Upper lobe of left lung (tissue), 6 donors: ENCODE measurements at regions not wholly inside any gene's neighbourhood (a gene's known extent, or its start where the extent isn't known, plus 50 kb on each side); places are given as distances from the start of the nearest gene placed in this dataset.
"Not testable (repeated sequence)": the region's sequence is repeated elsewhere in the genome, so short reads cannot be mapped to it uniquely, and the experiment has no call there.

Source experiments
- ATAC-seq, 2 donors: fragments of 200-7000 bp; cut with Tn5 transposase; one replicate each; pipeline ENCODE4 v1.9.1; 2022; ENCODE audit warnings: mild to moderate bottlenecking in 2 of 2, moderate library complexity in 2 of 2; ENCODE audit not compliant: low FRiP score in 2 of 2
- DNase-seq, 2 donors: peaks; one replicate each; pipeline ENCODE4 v3.0.0-alpha.2; 2019 to 2020
- H3K27ac ChIP-seq, 4 donors: fragments of 200-600 bp; sonication (generic); one replicate each; pipeline ENCODE4 v1.5.1; 2016 to 2019
- H3K27me3 ChIP-seq, 4 donors: fragments of 200-600 bp; sonication (generic); one replicate each; pipeline ENCODE4 v1.5.1; 2017 to 2019
- H3K36me3 ChIP-seq, 4 donors: fragments of 200-600 bp; sonication (generic); one replicate each; pipeline ENCODE4 v1.5.1; 2016 to 2019
- H3K4me1 ChIP-seq, 4 donors: fragments of 200-600 bp; sonication (generic); one replicate each; pipeline ENCODE4 v1.5.1; 2018 to 2019
- H3K4me3 ChIP-seq, 4 donors: fragments of 200-600 bp; sonication (generic); one replicate each; pipeline ENCODE4 v1.5.1; 2017 to 2019; ENCODE audit warnings: mild to moderate bottlenecking in 2 of 4, moderate library complexity in 1 of 4
- H3K9me3 ChIP-seq, 4 donors: fragments of 200-600 bp; sonication (generic); one replicate each; pipeline ENCODE4 v1.5.1; 2018 to 2019
- EP300 ChIP-seq, 4 donors: sonication (generic); formaldehyde crosslinking; IDR thresholded peaks; one replicate each; pipeline ENCODE4 v1.5.1; 2017; ENCODE audit warnings: antibody characterized with exemption in 4 of 4, control low read depth in 2 of 4
- POLR2A ChIP-seq, 4 donors: fragments of 450-650 bp; IDR thresholded peaks; one replicate each; pipeline ENCODE4 v1.5.1; 2016 to 2017; ENCODE audit warnings: antibody characterized with exemption in 4 of 4, mild to moderate bottlenecking in 2 of 4
- POLR2AphosphoS5 ChIP-seq, 2 donors: sonication (generic); formaldehyde crosslinking; IDR thresholded peaks; one replicate each; pipeline ENCODE4 v1.5.1; 2017; ENCODE audit warnings: antibody characterized with exemption in 2 of 2
- WGBS, 2 donors: methylation state at CpG; one replicate each; pipeline ENCODE4 v1.1.5; 2017 to 2018; 5-methylcytosine and 5-hydroxymethylcytosine counted together
- TF ChIP-seq, protein P1 (sequence below), 6 experiments: fragments of 450-650 bp in 4 of 6; fragments of 200-600 bp in 2 of 6; sonication (generic) in 2 of 6; IDR thresholded peaks; one replicate each; pipeline ENCODE4 v1.5.1; 2016 to 2019; ENCODE audit warnings: antibody characterized with exemption in 6 of 6
- donor health status: DM: no; HTN: no; CAD: no; lungs with moderate emphysema.
- donor health status: DM: no; HTN: yes; CAD: no; lungs with severe emphysema.

DNA sequence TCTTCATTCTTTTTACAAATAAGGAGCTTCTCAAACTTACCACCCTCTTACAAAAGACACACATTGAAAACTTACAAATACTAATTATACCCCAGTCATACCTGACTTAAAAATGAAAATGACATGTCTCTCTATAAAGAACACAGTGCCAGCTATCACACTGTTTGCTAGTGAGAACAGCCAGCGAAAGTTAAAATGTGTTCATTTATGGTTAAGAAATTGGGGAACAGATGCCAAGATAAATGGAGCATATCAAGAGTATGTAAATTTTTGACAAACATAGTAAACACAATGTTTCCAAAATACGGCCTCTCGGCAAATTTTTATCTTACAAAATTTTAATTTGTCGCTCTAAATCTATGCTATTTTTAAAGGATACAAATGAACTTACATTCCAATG lies 1422.9 kb downstream of the KCNT2 start:
- Histone ChIP-seq H3K4me3 (no peak overlapping the region), H3K27ac (no peak overlapping the region), H3K9me3 (no peaks in the 10 kb centered on the region), H3K36me3 (no peaks in the 10 kb centered on the region), H3K27me3 (no peaks in the 10 kb centered on the region), H3K4me1 (no peaks in the 10 kb centered on the region)
- no peak for DNase-seq
- no peak for ATAC-seq
- TF ChIP-seq POLR2AphosphoS5 (IDR thresholded peaks at IDR 0.05) (no peak), EP300 (IDR thresholded peaks at IDR 0.05) (no peak), POLR2A (IDR thresholded peaks at IDR 0.05) (no peak)
- TF ChIP-seq, protein P1, sequence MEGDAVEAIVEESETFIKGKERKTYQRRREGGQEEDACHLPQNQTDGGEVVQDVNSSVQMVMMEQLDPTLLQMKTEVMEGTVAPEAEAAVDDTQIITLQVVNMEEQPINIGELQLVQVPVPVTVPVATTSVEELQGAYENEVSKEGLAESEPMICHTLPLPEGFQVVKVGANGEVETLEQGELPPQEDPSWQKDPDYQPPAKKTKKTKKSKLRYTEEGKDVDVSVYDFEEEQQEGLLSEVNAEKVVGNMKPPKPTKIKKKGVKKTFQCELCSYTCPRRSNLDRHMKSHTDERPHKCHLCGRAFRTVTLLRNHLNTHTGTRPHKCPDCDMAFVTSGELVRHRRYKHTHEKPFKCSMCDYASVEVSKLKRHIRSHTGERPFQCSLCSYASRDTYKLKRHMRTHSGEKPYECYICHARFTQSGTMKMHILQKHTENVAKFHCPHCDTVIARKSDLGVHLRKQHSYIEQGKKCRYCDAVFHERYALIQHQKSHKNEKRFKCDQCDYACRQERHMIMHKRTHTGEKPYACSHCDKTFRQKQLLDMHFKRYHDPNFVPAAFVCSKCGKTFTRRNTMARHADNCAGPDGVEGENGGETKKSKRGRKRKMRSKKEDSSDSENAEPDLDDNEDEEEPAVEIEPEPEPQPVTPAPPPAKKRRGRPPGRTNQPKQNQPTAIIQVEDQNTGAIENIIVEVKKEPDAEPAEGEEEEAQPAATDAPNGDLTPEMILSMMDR (IDR thresholded peaks at IDR 0.05) = no peak
- WGBS, 2 donors = 84 to 90% methylated on average over 4 of the region's 4 CpGs

DNA sequence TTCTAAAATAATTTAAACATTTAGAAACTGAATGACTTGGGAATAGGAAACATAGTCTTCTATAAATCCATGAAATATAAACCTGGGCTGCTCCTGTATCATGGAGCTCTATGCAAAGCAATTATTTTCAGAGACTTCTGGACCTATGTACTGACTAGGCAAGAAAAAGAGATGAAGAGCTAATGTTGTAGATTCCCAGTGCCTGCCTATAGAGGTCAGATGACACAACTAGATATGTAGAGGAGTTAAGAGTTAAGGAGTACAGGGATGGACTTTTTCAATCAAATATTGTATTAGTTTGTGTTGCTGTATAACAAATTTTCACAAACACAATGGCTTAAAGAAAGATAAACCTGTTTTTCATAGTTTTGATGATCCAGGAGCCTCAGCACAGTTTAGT lies 1434.5 kb downstream of the KCNT2 start:
- ATAC-seq (no peak), DNase-seq (no peak)
- Histone ChIP-seq H3K27ac (no peak overlapping the region), H3K27me3 (no peaks in the 10 kb centered on the region), H3K4me3 (no peak overlapping the region), H3K4me1 (no peaks in the 10 kb centered on the region), H3K9me3 (no peaks in the 10 kb centered on the region), H3K36me3 (no peaks in the 10 kb centered on the region)
- no peak for TF ChIP-seq EP300 (IDR thresholded peaks at IDR 0.05)
- no peak for TF ChIP-seq POLR2AphosphoS5 (IDR thresholded peaks at IDR 0.05)
- TF ChIP-seq, protein P1 (IDR thresholded peaks at IDR 0.05) = no peak
- TF ChIP-seq POLR2A (IDR thresholded peaks at IDR 0.05) = no peak

DNA sequence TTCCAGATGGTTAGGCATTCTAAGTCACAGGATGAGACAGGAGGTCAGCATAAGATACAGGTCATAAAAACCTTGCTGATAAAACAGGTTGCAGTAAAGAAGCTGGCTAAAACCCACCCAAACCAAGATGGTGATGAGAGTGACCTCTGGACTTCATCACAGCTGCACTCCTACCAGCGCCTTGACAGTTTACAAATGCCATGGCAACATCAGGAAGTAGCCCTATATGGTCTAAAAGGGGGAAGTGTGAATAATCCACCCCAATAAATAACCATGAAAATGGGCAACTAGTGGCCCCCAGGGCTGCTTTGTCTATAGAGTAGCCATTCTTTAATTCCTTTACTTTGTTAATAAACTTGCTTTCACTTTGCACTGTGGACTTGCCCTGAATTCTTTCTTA lies 1448.4 kb downstream of the KCNT2 start:
- 76 to 86% methylated on average over 1 of the region's 1 CpG for WGBS, 2 donors
- not testable (repeated sequence) for H3K36me3 ChIP-seq, ATAC-seq

DNA sequence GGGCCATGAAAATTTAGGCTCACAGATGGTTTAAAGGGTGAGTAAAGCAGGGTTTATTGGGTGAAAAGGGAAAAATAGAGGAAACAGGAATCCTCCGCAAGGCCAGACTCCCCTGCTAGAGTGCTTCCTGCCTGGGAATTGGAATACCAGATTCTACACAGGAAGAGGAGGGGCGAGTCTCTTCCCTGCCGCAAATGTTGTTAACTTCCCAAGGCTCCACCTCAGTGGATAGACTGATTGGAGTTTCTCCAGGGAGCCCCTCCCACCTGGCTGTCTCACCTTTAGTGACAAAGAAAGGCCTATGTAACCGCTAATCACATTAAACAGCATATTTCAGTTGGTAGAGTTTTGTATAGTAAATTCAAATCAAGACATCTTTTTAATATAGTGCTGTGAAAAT lies 1450.1 kb downstream of the KCNT2 start:
- 71 to 74% methylated on average over 4 of the region's 4 CpGs for WGBS, 2 donors
- ATAC-seq = no peak
- no peak for TF ChIP-seq POLR2A (IDR thresholded peaks at IDR 0.05)

More for the DNA sequence above, 1448.4 kb downstream of the KCNT2 start:
- not testable (repeated sequence) for H3K4me1 ChIP-seq, H3K27me3 ChIP-seq, DNase-seq, H3K27ac ChIP-seq, H3K9me3 ChIP-seq, H3K4me3 ChIP-seq

DNA sequence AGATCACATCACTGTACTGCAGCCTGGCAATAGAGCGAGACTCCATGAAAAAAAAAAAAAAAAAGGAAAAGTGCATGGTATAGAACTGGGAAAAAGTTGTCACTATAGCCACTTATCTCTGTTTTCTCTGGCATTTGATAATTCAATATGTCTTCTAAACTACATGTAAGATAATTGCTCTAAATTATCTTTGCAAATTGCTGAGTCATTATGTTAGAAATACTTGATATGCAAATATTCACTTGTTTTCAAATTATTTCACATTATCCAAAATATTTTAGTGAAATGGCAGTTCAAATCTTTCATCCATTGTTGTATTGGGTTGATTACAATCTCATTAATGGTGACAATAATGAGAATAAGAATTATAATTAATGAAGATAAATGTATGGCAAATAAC lies 1455.1 kb downstream of the KCNT2 start:
- ATAC-seq (no peak), DNase-seq (no peak)
- Histone ChIP-seq H3K27ac (no peak overlapping the region), H3K9me3 (no peaks in the 10 kb centered on the region), H3K4me1 (no peaks in the 10 kb centered on the region), H3K27me3 (no peaks in the 10 kb centered on the region), H3K4me3 (no peak overlapping the region), H3K36me3 (no peaks in the 10 kb centered on the region)
- no peak for TF ChIP-seq POLR2AphosphoS5 (IDR thresholded peaks at IDR 0.05)
- TF ChIP-seq, protein P1 (IDR thresholded peaks at IDR 0.05) = no peak
- TF ChIP-seq POLR2A (IDR thresholded peaks at IDR 0.05) = no peak
- TF ChIP-seq EP300 (IDR thresholded peaks at IDR 0.05) = no peak
- WGBS, 2 donors = 73 to 89% methylated on average over 1 of the region's 1 CpG

More for the DNA sequence above, 1450.1 kb downstream of the KCNT2 start:
- no peak overlapping the region for H3K4me3 ChIP-seq
- H3K36me3 ChIP-seq = no peaks in the 10 kb centered on the region
- DNase-seq = no peak
- H3K27ac ChIP-seq = no peak overlapping the region
- no peaks in the 10 kb centered on the region for H3K27me3 ChIP-seq
- H3K4me1 ChIP-seq = no peaks in the 10 kb centered on the region
- H3K9me3 ChIP-seq = no peaks in the 10 kb centered on the region

DNA sequence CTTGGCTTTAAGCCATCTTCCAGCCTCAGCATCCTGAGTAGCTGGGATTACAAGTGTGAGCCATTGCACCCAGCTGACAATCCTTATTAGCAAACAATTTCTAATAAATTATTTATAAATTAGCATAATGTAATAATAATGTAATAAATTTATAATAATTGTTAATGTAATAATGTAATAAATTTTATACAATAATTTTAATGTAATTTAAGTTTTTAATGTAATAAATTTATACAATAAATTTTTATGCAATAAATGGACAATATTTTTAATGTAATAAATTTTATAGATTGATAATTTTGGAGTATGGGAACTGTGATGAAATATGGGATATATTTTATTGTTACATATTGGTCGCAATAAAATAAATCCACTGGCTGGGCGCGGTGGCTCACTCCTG lies 1457.5 kb downstream of the KCNT2 start:
- H3K36me3 ChIP-seq = no peaks in the 10 kb centered on the region
- H3K27ac ChIP-seq = no peak overlapping the region
- no peak for DNase-seq
- ATAC-seq = no peak
- 94 to 97% methylated on average over 3 of the region's 3 CpGs for WGBS, 2 donors
- H3K27me3 ChIP-seq = no peaks in the 10 kb centered on the region
- H3K9me3 ChIP-seq = no peaks in the 10 kb centered on the region
- no peaks in the 10 kb centered on the region for H3K4me1 ChIP-seq
- H3K4me3 ChIP-seq = no peak overlapping the region
- TF ChIP-seq POLR2A (IDR thresholded peaks at IDR 0.05) = no peak
- TF ChIP-seq, protein P1 (IDR thresholded peaks at IDR 0.05) = no peak
- no peak for TF ChIP-seq POLR2AphosphoS5 (IDR thresholded peaks at IDR 0.05)
- no peak for TF ChIP-seq EP300 (IDR thresholded peaks at IDR 0.05)
